A549 (cell line): ENCODE measurements at regions not wholly inside any gene's neighbourhood (a gene's known extent, or its start where the extent isn't known, plus 50 kb on each side); places are given as distances from the start of the nearest gene placed in this dataset.

ENCODE experiments used
- CHD2 ChIP-seq: fragments of 150-350 bp; IDR thresholded peaks from 2 replicates; pipeline ENCODE4 v1.6.1; 2014; ENCODE audit warnings: low read length; ENCODE audit not compliant: partially characterized antibody
- FOSL2 ChIP-seq, 2 experiments: fragments of 450-650 bp in 1 of 2; fragments of >200 bp in 1 of 2; sonication (Bioruptor Twin) in 1 of 2; formaldehyde crosslinking; IDR thresholded peaks; 2 replicates each; pipeline versions ENCODE4 v1.5.0 to v1.6.1; 2016 to 2020; ENCODE audit warnings: mild to moderate bottlenecking in 1 of 2, moderate library complexity in 1 of 2
- GATA3 ChIP-seq: IDR thresholded peaks from 2 replicates; pipeline ENCODE4 v1.6.1; 2012; ENCODE audit warnings: borderline replicate concordance
- HDAC2 ChIP-seq: fragments of 200-600 bp; sonication (generic); IDR thresholded peaks from 2 replicates; pipeline ENCODE4 v1.6.1; 2016
- HEYL ChIP-seq: fragments of 250-450 bp; sonication (Bioruptor Pico); IDR thresholded peaks from 2 replicates; pipeline ENCODE4 v1.8.0; 2021; ENCODE audit warnings: mild to moderate bottlenecking, moderate library complexity
- POLR2A ChIP-seq: IDR thresholded peaks from 2 replicates; pipeline ENCODE4 v1.6.1; 2012; ENCODE audit warnings: mild to moderate bottlenecking, low read length
- RAD21 ChIP-seq, 2 experiments: fragments of >200 bp in 1 of 2; sonication (Bioruptor Twin) in 1 of 2; formaldehyde crosslinking in 1 of 2; IDR thresholded peaks in 1 of 2; conservative IDR thresholded peaks in 1 of 2; 2 replicates in 1 of 2; 3 replicates in 1 of 2; pipeline ENCODE4 v1.6.1; 2012 to 2018; ENCODE audit warnings: inconsistent platforms in 1 of 2
- RARB ChIP-seq: fragments of 250-450 bp; sonication (Bioruptor Pico); IDR thresholded peaks from 2 replicates; pipeline ENCODE4 v1.8.0; 2021; ENCODE audit warnings: mild to moderate bottlenecking, moderate library complexity
- RCOR1 ChIP-seq: fragments of 150-350 bp; IDR thresholded peaks from 2 replicates; pipeline ENCODE4 v1.6.1; 2014; ENCODE audit warnings: antibody characterized with exemption, low read length, low read depth
- USF2 ChIP-seq: fragments of 450-650 bp; IDR thresholded peaks from 2 replicates; pipeline ENCODE4 v1.6.1; 2014; ENCODE audit warnings: antibody characterized with exemption
- TF ChIP-seq, protein P1 (sequence below): fragments of >200 bp; sonication (Bioruptor Twin); formaldehyde crosslinking; IDR thresholded peaks from 3 replicates; pipeline ENCODE4 v1.5.1; 2016
- TF ChIP-seq, protein P2 (sequence below): IDR thresholded peaks from 2 replicates; pipeline ENCODE4 v1.6.1; 2012

- TF ChIP-seq POLR2A: no peak
- TF ChIP-seq, protein P1, sequence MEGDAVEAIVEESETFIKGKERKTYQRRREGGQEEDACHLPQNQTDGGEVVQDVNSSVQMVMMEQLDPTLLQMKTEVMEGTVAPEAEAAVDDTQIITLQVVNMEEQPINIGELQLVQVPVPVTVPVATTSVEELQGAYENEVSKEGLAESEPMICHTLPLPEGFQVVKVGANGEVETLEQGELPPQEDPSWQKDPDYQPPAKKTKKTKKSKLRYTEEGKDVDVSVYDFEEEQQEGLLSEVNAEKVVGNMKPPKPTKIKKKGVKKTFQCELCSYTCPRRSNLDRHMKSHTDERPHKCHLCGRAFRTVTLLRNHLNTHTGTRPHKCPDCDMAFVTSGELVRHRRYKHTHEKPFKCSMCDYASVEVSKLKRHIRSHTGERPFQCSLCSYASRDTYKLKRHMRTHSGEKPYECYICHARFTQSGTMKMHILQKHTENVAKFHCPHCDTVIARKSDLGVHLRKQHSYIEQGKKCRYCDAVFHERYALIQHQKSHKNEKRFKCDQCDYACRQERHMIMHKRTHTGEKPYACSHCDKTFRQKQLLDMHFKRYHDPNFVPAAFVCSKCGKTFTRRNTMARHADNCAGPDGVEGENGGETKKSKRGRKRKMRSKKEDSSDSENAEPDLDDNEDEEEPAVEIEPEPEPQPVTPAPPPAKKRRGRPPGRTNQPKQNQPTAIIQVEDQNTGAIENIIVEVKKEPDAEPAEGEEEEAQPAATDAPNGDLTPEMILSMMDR: no peak
- no peak for TF ChIP-seq RCOR1
- TF ChIP-seq RARB (CRISPR knock-in tag): no peak
- no peak for TF ChIP-seq FOSL2 (IDR thresholded peaks at IDR 0.05)
- no peak for TF ChIP-seq FOSL2 (CRISPR knock-in tag; IDR thresholded peaks at IDR 0.05)
- TF ChIP-seq HEYL (CRISPR knock-in tag): no peak
- no peak for TF ChIP-seq GATA3
- TF ChIP-seq RAD21 (conservative IDR thresholded peaks at IDR 0.05 in 1 of 2, IDR thresholded peaks at IDR 0.05 in 1 of 2): no peak
- TF ChIP-seq USF2: no peak
- no peak for TF ChIP-seq CHD2
- TF ChIP-seq, protein P2, sequence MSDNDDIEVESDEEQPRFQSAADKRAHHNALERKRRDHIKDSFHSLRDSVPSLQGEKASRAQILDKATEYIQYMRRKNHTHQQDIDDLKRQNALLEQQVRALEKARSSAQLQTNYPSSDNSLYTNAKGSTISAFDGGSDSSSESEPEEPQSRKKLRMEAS: no peak
- TF ChIP-seq HDAC2: no peak
Measured at GRCh38 chr13:80211566-80211965, 129.4 kb downstream of the SPRY2 start.
